ENCODE measurements at regions not wholly inside any gene's neighbourhood (a gene's known extent, or its start where the extent isn't known, plus 50 kb on each side); places are given as distances from the start of the nearest gene placed in this dataset.
"Not testable (repeated sequence)": the region's sequence is repeated elsewhere in the genome, so short reads cannot be mapped to it uniquely, and the experiment has no call there.

GRCh38 chr16:66093191-66093590 lies 273.3 kb upstream of the CDH5 start:
- H3K4me3 ChIP-seq (replicated peaks; ENCODE audit: low read depth, low read length): no peak overlapping the region
- TF ChIP-seq CTCF (IDR thresholded peaks at IDR 0.05; ENCODE audit: low read depth, low read length, missing control alignments): no peak
- DNase-seq (ENCODE audit: extremely low read depth, low read depth): no peak

- DNase-seq (ENCODE audit: extremely low read depth, low read depth): no peak
- H3K4me3 ChIP-seq (replicated peaks; ENCODE audit: low read depth, low read length): no peak overlapping the region
- TF ChIP-seq CTCF (IDR thresholded peaks at IDR 0.05; ENCODE audit: low read depth, low read length, missing control alignments): no peak
Observed at GRCh38 chr16:66091471-66091891, 275.0 kb upstream of the CDH5 start.

- no peak for TF ChIP-seq CTCF (IDR thresholded peaks at IDR 0.05; ENCODE audit: low read depth, low read length, missing control alignments)
- no peak for DNase-seq (ENCODE audit: extremely low read depth, low read depth)
Observed at GRCh38 chr16:66088681-66089080, 277.8 kb upstream of the CDH5 start.

GRCh38 chr16:66087308-66087707 lies 279.2 kb upstream of the CDH5 start:
- no peak for DNase-seq (ENCODE audit: extremely low read depth, low read depth)
- H3K4me3 ChIP-seq (replicated peaks; ENCODE audit: low read depth, low read length): no peak overlapping the region
- no peak for TF ChIP-seq CTCF (IDR thresholded peaks at IDR 0.05; ENCODE audit: low read depth, low read length, missing control alignments)

More at GRCh38 chr16:66088681-66089080, 277.8 kb upstream of the CDH5 start:
- H3K4me3 ChIP-seq (replicated peaks; ENCODE audit: low read depth, low read length): no peak overlapping the region

GRCh38 chr16:66085651-66086050 lies 280.8 kb upstream of the CDH5 start:
- H3K4me3 ChIP-seq (replicated peaks; ENCODE audit: low read depth, low read length): no peak overlapping the region
- no peak for DNase-seq (ENCODE audit: extremely low read depth, low read depth)
- no peak for TF ChIP-seq CTCF (IDR thresholded peaks at IDR 0.05; ENCODE audit: low read depth, low read length, missing control alignments)

- DNase-seq (ENCODE audit: extremely low read depth, low read depth); H3K4me3 ChIP-seq (replicated peaks; ENCODE audit: low read depth, low read length): not testable (repeated sequence)
Observed at GRCh38 chr16:66084731-66085130, 281.8 kb upstream of the CDH5 start.

GRCh38 chr16:66084306-66084705 lies 282.2 kb upstream of the CDH5 start:
- DNase-seq (ENCODE audit: extremely low read depth, low read depth): no peak
- H3K4me3 ChIP-seq (replicated peaks; ENCODE audit: low read depth, low read length): no peak overlapping the region
- no peak for TF ChIP-seq CTCF (IDR thresholded peaks at IDR 0.05; ENCODE audit: low read depth, low read length, missing control alignments)
